ENCODE measurements at regions not wholly inside any gene's neighbourhood (a gene's known extent, or its start where the extent isn't known, plus 50 kb on each side); places are given as distances from the start of the nearest gene placed in this dataset.

- H3K4me3 ChIP-seq (ENCODE audit: low read depth, low read length) = no peak overlapping the region
- TF ChIP-seq, protein P1, sequence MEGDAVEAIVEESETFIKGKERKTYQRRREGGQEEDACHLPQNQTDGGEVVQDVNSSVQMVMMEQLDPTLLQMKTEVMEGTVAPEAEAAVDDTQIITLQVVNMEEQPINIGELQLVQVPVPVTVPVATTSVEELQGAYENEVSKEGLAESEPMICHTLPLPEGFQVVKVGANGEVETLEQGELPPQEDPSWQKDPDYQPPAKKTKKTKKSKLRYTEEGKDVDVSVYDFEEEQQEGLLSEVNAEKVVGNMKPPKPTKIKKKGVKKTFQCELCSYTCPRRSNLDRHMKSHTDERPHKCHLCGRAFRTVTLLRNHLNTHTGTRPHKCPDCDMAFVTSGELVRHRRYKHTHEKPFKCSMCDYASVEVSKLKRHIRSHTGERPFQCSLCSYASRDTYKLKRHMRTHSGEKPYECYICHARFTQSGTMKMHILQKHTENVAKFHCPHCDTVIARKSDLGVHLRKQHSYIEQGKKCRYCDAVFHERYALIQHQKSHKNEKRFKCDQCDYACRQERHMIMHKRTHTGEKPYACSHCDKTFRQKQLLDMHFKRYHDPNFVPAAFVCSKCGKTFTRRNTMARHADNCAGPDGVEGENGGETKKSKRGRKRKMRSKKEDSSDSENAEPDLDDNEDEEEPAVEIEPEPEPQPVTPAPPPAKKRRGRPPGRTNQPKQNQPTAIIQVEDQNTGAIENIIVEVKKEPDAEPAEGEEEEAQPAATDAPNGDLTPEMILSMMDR (IDR thresholded peaks at IDR 0.05; ENCODE audit: insufficient read depth, low read length) = no peak
- DNase-seq (ENCODE audit: low read depth) = no peak
These were observed 51.0 kb upstream of the NCOR2 start for GRCh38 chr12:124618291-124618902.

- no peak for DNase-seq (ENCODE audit: low read depth)
- no peak overlapping the region for H3K4me3 ChIP-seq (ENCODE audit: low read depth, low read length)
- TF ChIP-seq, protein P1 (IDR thresholded peaks at IDR 0.05; ENCODE audit: insufficient read depth, low read length) = no peak
These were observed 50.2 kb upstream of the NCOR2 start for GRCh38 chr12:124617615-124618014.

Data from fibroblast of the aortic adventitia (primary cell).